Ovary (tissue), 7 donors: ENCODE measurements at regions not wholly inside any gene's neighbourhood (a gene's known extent, or its start where the extent isn't known, plus 50 kb on each side); places are given as distances from the start of the nearest gene placed in this dataset.

Experiments used
- DNase-seq, 5 donors: peaks; one replicate each; pipeline ENCODE4 v3.0.0-alpha.2; 2019 to 2020
- H3K27ac ChIP-seq, 2 donors: fragments of 200-600 bp; one replicate each; pipeline versions ENCODE4 v1.5.1 to v1.8.0; 2019 to 2022
- H3K27me3 ChIP-seq: fragments of 200-600 bp; one replicate; pipeline ENCODE4 v1.8.0; 2022
- H3K36me3 ChIP-seq: fragments of 200-600 bp; sonication (generic); one replicate; pipeline ENCODE4 v1.5.1; 2019
- H3K4me1 ChIP-seq: one replicate; pipeline ENCODE4 v1.8.1; 2013; ENCODE audit warnings: mild to moderate bottlenecking, moderate library complexity; ENCODE audit not compliant: insufficient read depth
- H3K4me3 ChIP-seq: fragments of 200-600 bp; sonication (generic); one replicate; pipeline ENCODE4 v1.5.1; 2017
- H3K9me3 ChIP-seq, 2 donors: fragments of 200-600 bp in 1 of 2; sonication (generic) in 1 of 2; one replicate each; pipeline versions ENCODE4 v1.5.1 to v1.8.1; 2013 to 2019; ENCODE audit warnings: mild to moderate bottlenecking in 1 of 2, moderate library complexity in 1 of 2
- CTCF ChIP-seq, 3 donors: fragments of 450-650 bp in 2 of 3; fragments of 200-600 bp in 1 of 3; IDR thresholded peaks; one replicate each; pipeline versions ENCODE4 v1.5.1 to v1.8.0; 2016 to 2022; ENCODE audit warnings: antibody characterized with exemption in 3 of 3, mild to moderate bottlenecking in 1 of 3
- EP300 ChIP-seq: sonication (generic); formaldehyde crosslinking; IDR thresholded peaks from one replicate; pipeline ENCODE4 v1.6.1; 2017; ENCODE audit warnings: antibody characterized with exemption
- POLR2A ChIP-seq: fragments of 450-650 bp; IDR thresholded peaks from one replicate; pipeline ENCODE4 v1.6.1; 2017; ENCODE audit warnings: antibody characterized with exemption, mild to moderate bottlenecking, moderate library complexity
- WGBS, 3 donors: extraction: QIAGEN DNeasy Blood & Tissue Kit in 1 of 3; methylation state at CpG; one replicate each; pipeline versions ENCODE4 v1.1.5 to v1.1.7; 2013 to 2017; 5-methylcytosine and 5-hydroxymethylcytosine counted together
- intact Hi-C, 4 donors: fragments of 100-400 bp; cut with DNase I; formaldehyde crosslinking; loops; one replicate each; pipeline versions ENCODE4 v1.11.0 to v1.15.1; 2022 to 2023
- donor health status: DM: no; HTN: no; CAD: no; lungs with moderate emphysema.
- donor health status: DM: no; HTN: no; CAD: no.
- donor health status: Bipolar disorder and iron deficiency.
- donor health status: DM: no; HTN: no; CAD: no.
- donor health status: DM: yes; HTN: yes; CAD: no.

GRCh38 chr1:88463401-88463985 lies 220.6 kb upstream of the PKN2 start:
- no peak for TF ChIP-seq POLR2A
- TF ChIP-seq EP300 = no peak
- no peak for TF ChIP-seq CTCF (IDR thresholded peaks at IDR 0.05)

GRCh38 chr1:88466011-88466410 lies 218.1 kb upstream of the PKN2 start:
- 82 to 90% (median 90%) methylated on average over 4 of the region's 4 CpGs for WGBS, 3 donors
- H3K36me3 ChIP-seq = no peaks in the 10 kb centered on the region
- no peak overlapping the region for H3K27ac ChIP-seq
- no peaks in the 10 kb centered on the region for H3K9me3 ChIP-seq
- no peak for TF ChIP-seq CTCF (IDR thresholded peaks at IDR 0.05)
- no peak for TF ChIP-seq POLR2A
- no peak for TF ChIP-seq EP300
- H3K4me1 ChIP-seq = no peaks in the 10 kb centered on the region
- DNase-seq = no peak
- H3K27me3 ChIP-seq = no peaks in the 10 kb centered on the region
- intact Hi-C loops = no loop called here
- H3K4me3 ChIP-seq = no peak overlapping the region

More at GRCh38 chr1:88463401-88463985, 220.6 kb upstream of the PKN2 start:
- no peaks in the 10 kb centered on the region for H3K27me3 ChIP-seq
- H3K4me1 ChIP-seq = no peaks in the 10 kb centered on the region
- H3K9me3 ChIP-seq = no peaks in the 10 kb centered on the region
- H3K36me3 ChIP-seq = no peaks in the 10 kb centered on the region
- H3K27ac ChIP-seq = peak overlapping the region; percentile 93 to 98
- intact Hi-C loops = no loop called here
- H3K4me3 ChIP-seq = no peak overlapping the region
- DNase-seq = no peak
- WGBS, 3 donors = 23 to 38% (median 36%) methylated on average over 7 of the region's 7 CpGs

GRCh38 chr1:88466899-88467580 lies 217.0 kb upstream of the PKN2 start:
- intact Hi-C loops = no loop called here
- no peak overlapping the region for H3K27ac ChIP-seq
- H3K4me1 ChIP-seq = no peaks in the 10 kb centered on the region
- H3K27me3 ChIP-seq = no peaks in the 10 kb centered on the region
- WGBS, 3 donors = 96 to 97% (median 97%) methylated on average over 30 to 55 of the region's 55 CpGs
- no peaks in the 10 kb centered on the region for H3K9me3 ChIP-seq
- DNase-seq = peak in 2 of 5 donors; percentile 13 to 14
- H3K36me3 ChIP-seq = no peaks in the 10 kb centered on the region
- TF ChIP-seq CTCF (IDR thresholded peaks at IDR 0.05) = no peak
- TF ChIP-seq EP300 = no peak
- no peak for TF ChIP-seq POLR2A
- no peak overlapping the region for H3K4me3 ChIP-seq

- H3K4me3 ChIP-seq = no peak overlapping the region
- intact Hi-C loops = no loop called here
- H3K4me1 ChIP-seq = no peaks in the 10 kb centered on the region
- no peak for DNase-seq
- H3K27me3 ChIP-seq = no peaks in the 10 kb centered on the region
- no peak for TF ChIP-seq POLR2A
- TF ChIP-seq CTCF (IDR thresholded peaks at IDR 0.05) = no peak
- no peaks in the 10 kb centered on the region for H3K36me3 ChIP-seq
- H3K9me3 ChIP-seq = no peaks in the 10 kb centered on the region
- no peak overlapping the region for H3K27ac ChIP-seq
- WGBS, 3 donors = 31 to 65% (median 48%) methylated on average over 2 of the region's 2 CpGs
Measured at GRCh38 chr1:88472298-88472697, 211.8 kb upstream of the PKN2 start.
